ENCODE measurements at regions not wholly inside any gene's neighbourhood (a gene's known extent, or its start where the extent isn't known, plus 50 kb on each side); places are given as distances from the start of the nearest gene placed in this dataset.
A peak's percentile ranks its signal among the peaks of the same experiment; 100 is the strongest.

- H3K4me3 ChIP-seq (replicated peaks; ENCODE audit: low read depth, low read length) = no peak overlapping the region
- DNase-seq (ENCODE audit: extremely low read depth, low read depth) = no peak
- TF ChIP-seq CTCF (IDR thresholded peaks at IDR 0.05; ENCODE audit: low read depth, low read length, missing control alignments) = no peak
Observed at GRCh38 chr15:45763170-45763869, 128.5 kb downstream of the SQOR start.

- no peak for TF ChIP-seq CTCF (IDR thresholded peaks at IDR 0.05; ENCODE audit: low read depth, low read length, missing control alignments)
- no peak for DNase-seq (ENCODE audit: extremely low read depth, low read depth)
- H3K4me3 ChIP-seq (replicated peaks; ENCODE audit: low read depth, low read length) = no peak overlapping the region
Observed at GRCh38 chr15:45773149-45773548, 138.3 kb downstream of the SQOR start.

GRCh38 chr15:45776772-45777171 is 141.9 kb downstream of the SQOR start:
- TF ChIP-seq CTCF (IDR thresholded peaks at IDR 0.05; ENCODE audit: low read depth, low read length, missing control alignments) = no peak
- DNase-seq (ENCODE audit: extremely low read depth, low read depth) = no peak
- H3K4me3 ChIP-seq (replicated peaks; ENCODE audit: low read depth, low read length) = no peak overlapping the region

- TF ChIP-seq CTCF (IDR thresholded peaks at IDR 0.05; ENCODE audit: low read depth, low read length, missing control alignments) = no peak
- DNase-seq (ENCODE audit: extremely low read depth, low read depth) = no peak
- H3K4me3 ChIP-seq (replicated peaks; ENCODE audit: low read depth, low read length) = no peak overlapping the region
Observed at GRCh38 chr15:45777781-45778180, 143.0 kb downstream of the SQOR start.

- TF ChIP-seq CTCF (IDR thresholded peaks at IDR 0.05; ENCODE audit: low read depth, low read length, missing control alignments) = peak; percentile 14
- H3K4me3 ChIP-seq (replicated peaks; ENCODE audit: low read depth, low read length) = no peak overlapping the region
Observed at GRCh38 chr15:45780352-45780751, 145.5 kb downstream of the SQOR start.

GRCh38 chr15:45784656-45785055 is 149.8 kb downstream of the SQOR start:
- TF ChIP-seq CTCF (IDR thresholded peaks at IDR 0.05; ENCODE audit: low read depth, low read length, missing control alignments) = no peak
- no peak overlapping the region for H3K4me3 ChIP-seq (replicated peaks; ENCODE audit: low read depth, low read length)
- DNase-seq (ENCODE audit: extremely low read depth, low read depth) = no peak

More at GRCh38 chr15:45780352-45780751, 145.5 kb downstream of the SQOR start:
- no peak for DNase-seq (ENCODE audit: extremely low read depth, low read depth)

GRCh38 chr15:45785897-45786296 is 151.1 kb downstream of the SQOR start:
- no peak for DNase-seq (ENCODE audit: extremely low read depth, low read depth)
- H3K4me3 ChIP-seq (replicated peaks; ENCODE audit: low read depth, low read length) = no peak overlapping the region
- no peak for TF ChIP-seq CTCF (IDR thresholded peaks at IDR 0.05; ENCODE audit: low read depth, low read length, missing control alignments)
